NB4 (cell line): ENCODE measurements at regions not wholly inside any gene's neighbourhood (a gene's known extent, or its start where the extent isn't known, plus 50 kb on each side); places are given as distances from the start of the nearest gene placed in this dataset.

Experiments
- DNase-seq: peaks from one replicate; pipeline ENCODE4 v3.0.0; 2010; ENCODE audit warnings: low read depth
- H3K4me3 ChIP-seq: one replicate; pipeline ENCODE4 v1.5.1; 2011; ENCODE audit warnings: mild to moderate bottlenecking, low read depth, low read length, moderate library complexity
- CTCF ChIP-seq: IDR thresholded peaks from one replicate; pipeline ENCODE4 v1.5.1; 2012; ENCODE audit warnings: low read depth, low read length
- MAX ChIP-seq: IDR thresholded peaks from 2 replicates; pipeline ENCODE4 v1.6.1; 2011; ENCODE audit warnings: low read depth, low read length
- MYC ChIP-seq: IDR thresholded peaks from 2 replicates; pipeline ENCODE4 v1.6.1; 2011; ENCODE audit warnings: low read depth, low read length
- POLR2A ChIP-seq: IDR thresholded peaks from 2 replicates; pipeline ENCODE4 v1.6.1; 2011; ENCODE audit warnings: mild to moderate bottlenecking; ENCODE audit not compliant: insufficient read length; ENCODE audit errors: extremely low read depth

DNA sequence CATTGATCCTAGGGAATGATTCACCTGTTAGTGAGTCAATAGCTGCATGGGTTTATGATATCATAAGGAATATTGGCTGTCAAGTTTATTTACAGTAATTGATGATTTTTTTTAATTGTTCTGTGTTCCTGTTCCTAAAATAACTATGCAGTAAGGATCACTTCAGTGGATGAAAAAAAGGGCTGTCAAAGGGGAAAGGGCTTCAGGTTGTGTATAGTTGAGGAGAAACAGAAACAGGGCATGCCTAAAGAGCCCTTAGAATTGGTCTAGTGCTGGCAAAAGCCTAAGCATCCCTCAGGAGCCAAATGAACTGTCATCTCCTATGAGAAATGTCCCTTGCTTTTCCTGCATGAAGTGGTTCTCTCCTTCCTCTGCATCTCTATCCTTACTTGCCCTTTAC lies 444.9 kb downstream of the RMST start:
- no peak overlapping the region for H3K4me3 ChIP-seq
- no peak for TF ChIP-seq CTCF
- TF ChIP-seq MYC, result no peak
- no peak for TF ChIP-seq MAX
- TF ChIP-seq POLR2A, result no peak
- DNase-seq, result no peak

DNA sequence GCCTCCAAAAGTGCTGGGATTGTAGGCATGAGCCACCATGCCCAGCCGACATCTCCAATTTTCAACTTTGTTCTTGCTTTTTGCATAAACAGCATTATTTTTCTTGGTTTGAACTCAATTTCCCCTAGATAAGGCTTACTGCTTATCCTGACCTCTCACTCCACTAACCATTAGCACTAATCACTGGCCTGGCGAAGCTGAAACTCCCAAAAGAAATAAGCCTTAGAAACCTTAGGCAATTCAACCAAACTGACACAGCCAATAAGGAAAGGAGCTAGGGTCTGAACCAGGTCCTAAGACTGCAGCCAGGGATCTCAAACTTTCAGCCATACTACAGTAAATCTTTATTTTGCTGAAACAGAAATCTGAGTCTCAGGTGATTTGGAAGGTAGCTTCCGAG lies 448.0 kb downstream of the RMST start:
- H3K4me3 ChIP-seq, result no peak overlapping the region
- DNase-seq, result no peak
- TF ChIP-seq CTCF, result no peak
- no peak for TF ChIP-seq POLR2A
- TF ChIP-seq MYC, result no peak
- no peak for TF ChIP-seq MAX

DNA sequence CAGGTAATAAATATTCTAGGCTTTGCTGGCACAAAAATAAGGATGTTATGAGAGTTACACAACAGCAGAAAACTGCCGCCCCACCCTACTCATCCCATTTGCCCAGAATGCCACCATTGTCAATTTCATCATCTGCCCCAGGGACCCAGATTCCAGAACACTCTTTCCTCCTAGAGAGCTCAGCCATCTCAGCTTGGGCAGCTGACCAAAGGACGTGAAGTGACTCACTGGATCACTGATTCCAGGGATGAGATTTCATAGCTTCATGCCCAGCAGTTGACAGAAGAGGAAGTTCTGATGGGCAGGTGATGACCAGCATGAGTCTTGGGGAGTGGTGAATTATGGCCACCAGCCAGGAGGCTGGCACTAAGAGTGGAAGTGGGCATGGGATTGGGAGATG lies 450.3 kb downstream of the RMST start:
- no peak overlapping the region for H3K4me3 ChIP-seq
- TF ChIP-seq MYC (no peak), MAX (no peak), CTCF (no peak), POLR2A (no peak)
- DNase-seq, result no peak

DNA sequence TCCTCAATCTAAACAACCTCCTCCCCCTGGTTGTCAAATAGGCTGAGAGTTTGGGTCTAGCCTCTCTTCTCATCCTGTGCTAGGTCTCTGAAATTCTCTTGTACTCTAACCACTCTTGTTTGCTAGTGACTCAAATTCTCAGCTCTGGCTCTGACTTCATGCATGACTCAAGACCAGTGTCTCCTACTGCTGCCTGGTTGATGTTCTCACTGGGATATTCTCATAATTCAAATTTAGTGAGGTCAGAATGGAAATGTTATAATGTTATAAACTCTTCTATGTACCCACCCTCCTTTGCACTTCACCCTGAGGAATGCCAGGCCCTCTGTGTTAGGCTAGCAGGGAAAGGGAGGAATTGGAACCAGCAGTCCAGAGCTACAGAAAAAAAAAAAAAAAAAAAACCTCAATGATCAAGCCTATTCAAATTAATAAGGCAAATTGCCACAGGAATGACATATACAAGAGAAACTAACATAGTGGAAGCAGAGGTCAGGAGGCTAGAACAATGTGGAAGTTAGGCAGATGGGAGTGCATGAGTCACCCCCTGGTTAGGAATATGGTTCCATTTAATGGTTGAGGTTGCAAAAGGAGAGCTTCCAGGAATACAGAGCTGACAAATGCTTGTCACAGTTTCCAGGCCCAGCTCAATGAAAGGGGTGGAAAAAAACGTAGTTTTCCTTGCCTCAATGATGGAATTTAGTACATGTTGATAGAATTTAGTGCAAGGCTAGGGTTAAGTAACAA lies 459.5 kb downstream of the RMST start:
- DNase-seq, result no peak

DNA sequence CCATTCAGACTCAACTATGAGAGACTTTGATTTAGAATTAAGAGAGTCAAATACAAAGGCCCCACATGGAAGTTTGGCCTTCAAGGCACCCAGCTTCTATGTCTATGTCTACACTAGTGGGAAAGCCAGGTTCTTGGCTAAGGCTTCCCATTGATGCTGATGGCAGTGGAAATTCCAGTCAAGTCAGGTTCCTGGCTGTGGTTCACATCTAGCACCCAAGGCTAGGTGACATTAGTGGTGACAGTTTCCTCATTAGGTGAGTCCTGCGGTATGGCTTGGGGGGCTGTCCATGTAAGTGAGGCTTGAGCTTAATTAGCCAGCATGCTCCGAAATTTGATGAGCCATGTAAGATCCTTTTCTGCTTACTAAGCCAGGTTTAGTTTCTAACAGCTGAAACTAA lies 460.9 kb downstream of the RMST start:
- H3K4me3 ChIP-seq, result no peak overlapping the region
- DNase-seq, result no peak
- no peak for TF ChIP-seq CTCF
- TF ChIP-seq MAX, result no peak
- TF ChIP-seq MYC, result no peak
- TF ChIP-seq POLR2A, result no peak

More for the DNA sequence above, 459.5 kb downstream of the RMST start:
- H3K4me3 ChIP-seq, result no peak overlapping the region
- TF ChIP-seq CTCF (no peak), POLR2A (no peak), MAX (no peak), MYC (no peak)

- no peak overlapping the region for H3K4me3 ChIP-seq
- TF ChIP-seq POLR2A (no peak), MAX (no peak), MYC (no peak), CTCF (no peak)
- no peak for DNase-seq
These were observed 461.5 kb downstream of the RMST start for GRCh38 chr12:97924122-97924521.
